ENCODE measurements at regions not wholly inside any gene's neighbourhood (a gene's known extent, or its start where the extent isn't known, plus 50 kb on each side); places are given as distances from the start of the nearest gene placed in this dataset.

DNA sequence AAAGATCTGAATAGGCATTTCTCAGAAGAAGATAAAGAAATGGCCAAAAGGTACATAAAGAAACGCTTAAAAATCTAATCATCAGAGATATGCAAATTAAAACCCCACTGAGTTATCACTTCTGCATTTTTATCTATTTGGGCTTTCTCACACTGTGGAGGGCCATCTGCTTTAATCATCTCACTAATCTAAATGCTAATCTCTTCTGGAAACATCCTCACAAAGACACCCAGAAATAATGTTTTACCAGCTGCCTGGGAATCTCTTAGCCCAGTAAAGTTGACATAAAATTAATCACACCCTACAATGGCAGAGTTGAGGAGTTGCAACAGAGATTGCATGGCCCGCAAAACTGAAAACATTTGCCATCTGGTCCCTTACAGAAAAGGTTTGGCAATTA is 407.9 kb upstream of the CYLC2 start:
- H3K27ac ChIP-seq (ENCODE audit: low read depth in 1 of 2, low read length in 2 of 2) = no peak overlapping the region
- no peaks in the 10 kb centered on the region for H3K27me3 ChIP-seq (ENCODE audit: control insufficient read depth in 4 of 4, insufficient read depth in 4 of 4, low read length in 3 of 4)
- H3K36me3 ChIP-seq (ENCODE audit: control insufficient read depth in 4 of 4, insufficient read depth in 3 of 4, low read depth in 1 of 4, low read length in 3 of 4) = no peaks in the 10 kb centered on the region
- TF ChIP-seq, protein P1, sequence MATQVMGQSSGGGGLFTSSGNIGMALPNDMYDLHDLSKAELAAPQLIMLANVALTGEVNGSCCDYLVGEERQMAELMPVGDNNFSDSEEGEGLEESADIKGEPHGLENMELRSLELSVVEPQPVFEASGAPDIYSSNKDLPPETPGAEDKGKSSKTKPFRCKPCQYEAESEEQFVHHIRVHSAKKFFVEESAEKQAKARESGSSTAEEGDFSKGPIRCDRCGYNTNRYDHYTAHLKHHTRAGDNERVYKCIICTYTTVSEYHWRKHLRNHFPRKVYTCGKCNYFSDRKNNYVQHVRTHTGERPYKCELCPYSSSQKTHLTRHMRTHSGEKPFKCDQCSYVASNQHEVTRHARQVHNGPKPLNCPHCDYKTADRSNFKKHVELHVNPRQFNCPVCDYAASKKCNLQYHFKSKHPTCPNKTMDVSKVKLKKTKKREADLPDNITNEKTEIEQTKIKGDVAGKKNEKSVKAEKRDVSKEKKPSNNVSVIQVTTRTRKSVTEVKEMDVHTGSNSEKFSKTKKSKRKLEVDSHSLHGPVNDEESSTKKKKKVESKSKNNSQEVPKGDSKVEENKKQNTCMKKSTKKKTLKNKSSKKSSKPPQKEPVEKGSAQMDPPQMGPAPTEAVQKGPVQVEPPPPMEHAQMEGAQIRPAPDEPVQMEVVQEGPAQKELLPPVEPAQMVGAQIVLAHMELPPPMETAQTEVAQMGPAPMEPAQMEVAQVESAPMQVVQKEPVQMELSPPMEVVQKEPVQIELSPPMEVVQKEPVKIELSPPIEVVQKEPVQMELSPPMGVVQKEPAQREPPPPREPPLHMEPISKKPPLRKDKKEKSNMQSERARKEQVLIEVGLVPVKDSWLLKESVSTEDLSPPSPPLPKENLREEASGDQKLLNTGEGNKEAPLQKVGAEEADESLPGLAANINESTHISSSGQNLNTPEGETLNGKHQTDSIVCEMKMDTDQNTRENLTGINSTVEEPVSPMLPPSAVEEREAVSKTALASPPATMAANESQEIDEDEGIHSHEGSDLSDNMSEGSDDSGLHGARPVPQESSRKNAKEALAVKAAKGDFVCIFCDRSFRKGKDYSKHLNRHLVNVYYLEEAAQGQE (IDR thresholded peaks at IDR 0.05) = no peak
- TF ChIP-seq RAD21 (IDR thresholded peaks at IDR 0.05) = no peak
- no peak overlapping the region for H3K4me3 ChIP-seq (ENCODE audit: low read depth in 1 of 3, low read length in 3 of 3)
- DNase-seq (ENCODE audit: low spot score) = no peak
- WGBS = 20% methylated on average over 2 of the region's 2 CpGs
- H3K9me3 ChIP-seq (ENCODE audit: control insufficient read depth in 4 of 4, low read length in 3 of 4) = no peaks in the 10 kb centered on the region
- no peak overlapping the region for H3K9ac ChIP-seq (ENCODE audit: low read depth in 1 of 2, low read length in 2 of 2)
- no peaks in the 10 kb centered on the region for H3K4me1 ChIP-seq (ENCODE audit: control insufficient read depth in 4 of 4, insufficient read depth in 4 of 4, low read length in 3 of 4)

DNA sequence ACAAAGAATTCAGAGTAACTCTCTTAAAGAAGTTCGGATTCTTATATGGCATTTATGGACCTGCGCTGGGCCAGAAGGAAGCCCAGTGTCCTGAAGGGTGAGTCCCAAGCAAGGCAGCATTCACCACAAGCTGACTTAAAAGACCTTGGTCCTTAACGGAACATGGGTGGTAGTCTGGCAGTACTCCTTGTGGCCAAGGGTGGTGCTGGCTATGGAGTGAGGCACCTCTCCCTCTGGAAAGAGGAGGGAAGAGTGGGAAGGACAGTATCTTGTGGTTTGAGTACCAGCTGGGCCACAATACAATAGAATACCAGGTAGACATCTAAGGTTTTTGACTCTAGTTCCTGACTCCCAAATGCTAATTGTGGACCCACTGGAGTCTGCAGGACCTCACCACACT is 425.7 kb upstream of the CYLC2 start:
- H3K4me3 ChIP-seq (ENCODE audit: low read depth in 1 of 3, low read length in 3 of 3) = no peak overlapping the region

DNA sequence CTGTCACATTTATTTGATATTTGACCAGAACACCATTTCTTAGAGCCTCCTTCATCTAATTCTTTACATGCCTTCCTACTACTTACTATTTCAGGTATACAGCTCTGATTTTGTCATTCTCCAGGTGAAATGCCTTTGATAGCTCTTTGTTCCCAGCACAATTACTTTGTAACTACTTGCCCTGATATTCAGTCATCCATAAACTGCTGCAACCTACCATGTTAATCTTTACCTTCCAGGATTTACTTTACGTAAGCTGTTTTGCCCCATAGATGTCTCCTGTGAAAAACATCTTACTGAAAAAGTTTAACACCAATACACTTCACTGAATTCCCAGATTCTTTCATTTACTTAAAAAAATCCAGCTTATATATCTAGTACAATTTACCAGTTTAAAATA is 443.8 kb upstream of the CYLC2 start:
- peaks cover 2 to 19% (median 6%) of the 10 kb centered on the region in 4 donors for H3K9me3 ChIP-seq (ENCODE audit: control insufficient read depth in 4 of 4, low read length in 3 of 4)
- H3K4me3 ChIP-seq (ENCODE audit: low read depth in 1 of 3, low read length in 3 of 3) = no peak overlapping the region
- no peak overlapping the region for H3K9ac ChIP-seq (ENCODE audit: low read depth in 1 of 2, low read length in 2 of 2)
- no peak overlapping the region for H3K27ac ChIP-seq (ENCODE audit: low read depth in 1 of 2, low read length in 2 of 2)
- DNase-seq (ENCODE audit: low spot score) = no peak
- 96% methylated on average over 1 of the region's 1 CpG for WGBS
- no peaks in the 10 kb centered on the region for H3K36me3 ChIP-seq (ENCODE audit: control insufficient read depth in 4 of 4, insufficient read depth in 3 of 4, low read depth in 1 of 4, low read length in 3 of 4)
- TF ChIP-seq HNF4A (conservative IDR thresholded peaks at IDR 0.05) (no peak), TAF1 (conservative IDR thresholded peaks at IDR 0.05) (no peak), RXRA (IDR thresholded peaks at IDR 0.05) (no peak), NR2F2 (IDR thresholded peaks at IDR 0.05) (no peak), FOXA2 (IDR thresholded peaks at IDR 0.05) (no peak), YY1 (IDR thresholded peaks at IDR 0.05) (no peak)
- TF ChIP-seq, protein P2, sequence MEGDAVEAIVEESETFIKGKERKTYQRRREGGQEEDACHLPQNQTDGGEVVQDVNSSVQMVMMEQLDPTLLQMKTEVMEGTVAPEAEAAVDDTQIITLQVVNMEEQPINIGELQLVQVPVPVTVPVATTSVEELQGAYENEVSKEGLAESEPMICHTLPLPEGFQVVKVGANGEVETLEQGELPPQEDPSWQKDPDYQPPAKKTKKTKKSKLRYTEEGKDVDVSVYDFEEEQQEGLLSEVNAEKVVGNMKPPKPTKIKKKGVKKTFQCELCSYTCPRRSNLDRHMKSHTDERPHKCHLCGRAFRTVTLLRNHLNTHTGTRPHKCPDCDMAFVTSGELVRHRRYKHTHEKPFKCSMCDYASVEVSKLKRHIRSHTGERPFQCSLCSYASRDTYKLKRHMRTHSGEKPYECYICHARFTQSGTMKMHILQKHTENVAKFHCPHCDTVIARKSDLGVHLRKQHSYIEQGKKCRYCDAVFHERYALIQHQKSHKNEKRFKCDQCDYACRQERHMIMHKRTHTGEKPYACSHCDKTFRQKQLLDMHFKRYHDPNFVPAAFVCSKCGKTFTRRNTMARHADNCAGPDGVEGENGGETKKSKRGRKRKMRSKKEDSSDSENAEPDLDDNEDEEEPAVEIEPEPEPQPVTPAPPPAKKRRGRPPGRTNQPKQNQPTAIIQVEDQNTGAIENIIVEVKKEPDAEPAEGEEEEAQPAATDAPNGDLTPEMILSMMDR (IDR thresholded peaks at IDR 0.05; ENCODE audit: low read depth, low read length, missing input control) = no peak
- peaks cover 0 to 2% (median 0%) of the 10 kb centered on the region in 4 donors for H3K27me3 ChIP-seq (ENCODE audit: control insufficient read depth in 4 of 4, insufficient read depth in 4 of 4, low read length in 3 of 4)
- no peaks in the 10 kb centered on the region for H3K4me1 ChIP-seq (ENCODE audit: control insufficient read depth in 4 of 4, insufficient read depth in 4 of 4, low read length in 3 of 4)

More for the DNA sequence above, 425.7 kb upstream of the CYLC2 start:
- WGBS = 91% methylated on average over 3 of the region's 3 CpGs
- Histone ChIP-seq H3K4me1 (ENCODE audit: control insufficient read depth in 4 of 4, insufficient read depth in 4 of 4, low read length in 3 of 4) (no peaks in the 10 kb centered on the region), H3K9ac (ENCODE audit: low read depth in 1 of 2, low read length in 2 of 2) (no peak overlapping the region), H3K9me3 (ENCODE audit: control insufficient read depth in 4 of 4, low read length in 3 of 4) (no peaks in the 10 kb centered on the region), H3K36me3 (ENCODE audit: control insufficient read depth in 4 of 4, insufficient read depth in 3 of 4, low read depth in 1 of 4, low read length in 3 of 4) (no peaks in the 10 kb centered on the region), H3K27me3 (ENCODE audit: control insufficient read depth in 4 of 4, insufficient read depth in 4 of 4, low read length in 3 of 4) (no peaks in the 10 kb centered on the region), H3K27ac (ENCODE audit: low read depth in 1 of 2, low read length in 2 of 2) (no peak overlapping the region)
- DNase-seq (ENCODE audit: low spot score) = no peak
- no peak for TF ChIP-seq EGR1 (IDR thresholded peaks at IDR 0.05; ENCODE audit: low read depth in 2 of 2)
- TF ChIP-seq, protein P3, sequence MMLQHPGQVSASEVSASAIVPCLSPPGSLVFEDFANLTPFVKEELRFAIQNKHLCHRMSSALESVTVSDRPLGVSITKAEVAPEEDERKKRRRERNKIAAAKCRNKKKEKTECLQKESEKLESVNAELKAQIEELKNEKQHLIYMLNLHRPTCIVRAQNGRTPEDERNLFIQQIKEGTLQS (IDR thresholded peaks at IDR 0.05) = no peak
- TF ChIP-seq, protein P4, sequence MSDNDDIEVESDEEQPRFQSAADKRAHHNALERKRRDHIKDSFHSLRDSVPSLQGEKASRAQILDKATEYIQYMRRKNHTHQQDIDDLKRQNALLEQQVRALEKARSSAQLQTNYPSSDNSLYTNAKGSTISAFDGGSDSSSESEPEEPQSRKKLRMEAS (IDR thresholded peaks at IDR 0.05) = no peak

All from liver (tissue), 8 donors.